Right lobe of liver (tissue), 4 donors: ENCODE measurements at regions not wholly inside any gene's neighbourhood (a gene's known extent, or its start where the extent isn't known, plus 50 kb on each side); places are given as distances from the start of the nearest gene placed in this dataset.

Source experiments
- POLR2A ChIP-seq: fragments of 450-650 bp; IDR thresholded peaks from one replicate; pipeline ENCODE4 v1.6.1; 2017; ENCODE audit warnings: antibody characterized with exemption, mild to moderate bottlenecking
- TF ChIP-seq, protein P1 (sequence below), 4 donors: fragments of 200-600 bp in 3 of 4; fragments of 450-650 bp in 1 of 4; IDR thresholded peaks; one replicate each; pipeline versions ENCODE4 v1.5.1 to v1.8.0; 2016 to 2022; ENCODE audit warnings: antibody characterized with exemption in 4 of 4, mild to moderate bottlenecking in 2 of 4
- donor health status: DM: no; HTN: no; CAD: no.
- donor health status: DM: no; HTN: no; CAD: no.
- donor health status: DM: no; HTN: yes; CAD: no.

DNA sequence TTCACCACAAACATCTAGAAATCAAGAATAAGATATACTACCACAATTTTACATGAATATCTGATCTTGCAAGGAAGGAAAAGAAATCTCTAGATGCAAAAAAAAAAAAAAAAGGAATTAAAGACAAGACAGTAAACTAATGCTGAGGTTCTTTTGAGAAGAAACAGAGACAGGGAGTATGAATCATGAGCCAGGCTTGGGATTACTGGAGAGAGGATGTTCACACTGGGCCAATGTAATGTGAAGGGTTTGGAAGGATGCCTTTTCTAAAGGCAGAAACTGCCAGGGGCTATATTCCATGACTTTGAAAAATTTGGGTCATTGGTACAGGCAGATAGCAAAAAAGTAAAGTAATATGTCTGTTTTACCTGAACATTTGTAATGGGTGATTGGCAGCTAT, 573.0 kb upstream of the IGFBP3 start:
- TF ChIP-seq, protein P1, sequence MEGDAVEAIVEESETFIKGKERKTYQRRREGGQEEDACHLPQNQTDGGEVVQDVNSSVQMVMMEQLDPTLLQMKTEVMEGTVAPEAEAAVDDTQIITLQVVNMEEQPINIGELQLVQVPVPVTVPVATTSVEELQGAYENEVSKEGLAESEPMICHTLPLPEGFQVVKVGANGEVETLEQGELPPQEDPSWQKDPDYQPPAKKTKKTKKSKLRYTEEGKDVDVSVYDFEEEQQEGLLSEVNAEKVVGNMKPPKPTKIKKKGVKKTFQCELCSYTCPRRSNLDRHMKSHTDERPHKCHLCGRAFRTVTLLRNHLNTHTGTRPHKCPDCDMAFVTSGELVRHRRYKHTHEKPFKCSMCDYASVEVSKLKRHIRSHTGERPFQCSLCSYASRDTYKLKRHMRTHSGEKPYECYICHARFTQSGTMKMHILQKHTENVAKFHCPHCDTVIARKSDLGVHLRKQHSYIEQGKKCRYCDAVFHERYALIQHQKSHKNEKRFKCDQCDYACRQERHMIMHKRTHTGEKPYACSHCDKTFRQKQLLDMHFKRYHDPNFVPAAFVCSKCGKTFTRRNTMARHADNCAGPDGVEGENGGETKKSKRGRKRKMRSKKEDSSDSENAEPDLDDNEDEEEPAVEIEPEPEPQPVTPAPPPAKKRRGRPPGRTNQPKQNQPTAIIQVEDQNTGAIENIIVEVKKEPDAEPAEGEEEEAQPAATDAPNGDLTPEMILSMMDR (IDR thresholded peaks at IDR 0.05): no peak
- TF ChIP-seq POLR2A: no peak
